ENCODE measurements at regions not wholly inside any gene's neighbourhood (a gene's known extent, or its start where the extent isn't known, plus 50 kb on each side); places are given as distances from the start of the nearest gene placed in this dataset.
"Not testable (repeated sequence)": the region's sequence is repeated elsewhere in the genome, so short reads cannot be mapped to it uniquely, and the experiment has no call there.

DNA sequence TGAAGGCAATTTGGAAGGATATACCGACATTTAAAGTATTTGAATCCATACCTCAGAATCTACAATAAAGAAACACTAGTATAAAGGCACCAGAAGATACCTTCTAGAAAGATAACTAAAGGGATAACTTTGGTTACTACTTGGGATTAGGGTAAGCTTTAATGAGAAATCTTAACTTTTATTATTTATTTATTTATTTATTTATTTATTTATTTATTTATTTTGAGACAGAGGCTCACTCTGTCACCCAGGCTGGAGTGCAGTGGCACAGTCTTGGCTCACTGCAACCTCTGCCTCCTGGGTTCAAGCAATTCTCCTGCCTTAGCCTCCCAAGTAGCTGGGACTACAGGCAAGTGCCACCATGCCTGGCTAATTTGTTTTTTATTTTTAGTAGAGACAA lies 81.6 kb upstream of the KCND2 start:
- H3K36me3 ChIP-seq (ENCODE audit: insufficient read depth, low read length); H3K27ac ChIP-seq (ENCODE audit: low read depth, low read length); H3K27ac Mint-ChIP-seq; H3K27me3 ChIP-seq (ENCODE audit: insufficient read depth, low read length, poor library complexity, severe bottlenecking); H3K9me3 ChIP-seq (ENCODE audit: low read length); H3K36me3 Mint-ChIP-seq; H3K4me3 ChIP-seq (ENCODE audit: low read length); DNase-seq; POLR2A ChIA-PET; H3K4me3 Mint-ChIP-seq; H3K27me3 Mint-ChIP-seq; H3K4me1 Mint-ChIP-seq; H3K4me1 ChIP-seq (ENCODE audit: insufficient read depth, low read length); CTCF ChIA-PET: not testable (repeated sequence)
- peaks cover 8 to 19% (median 16%) of the 10 kb centered on the region in 5 donors for H3K9me3 Mint-ChIP-seq

GRCh38 chr7:120201290-120201689 lies 71.7 kb upstream of the KCND2 start:
- no peak for DNase-seq
- Histone ChIP-seq H3K4me1 (ENCODE audit: insufficient read depth, low read length) (no peaks in the 10 kb centered on the region), H3K36me3 (ENCODE audit: insufficient read depth, low read length) (no peaks in the 10 kb centered on the region), H3K27ac (ENCODE audit: low read depth, low read length) (no peak overlapping the region), H3K27me3 (ENCODE audit: insufficient read depth, low read length, poor library complexity, severe bottlenecking) (no peaks in the 10 kb centered on the region), H3K4me3 (ENCODE audit: low read length) (no peak overlapping the region), H3K9me3 (ENCODE audit: low read length) (no peaks in the 10 kb centered on the region)
- no peaks in the 10 kb centered on the region for H3K36me3 Mint-ChIP-seq
- H3K4me3 Mint-ChIP-seq, result no peak overlapping the region
- ChIA-PET CTCF (no interaction called here), POLR2A (no interaction called here)
- H3K27me3 Mint-ChIP-seq, result no peaks in the 10 kb centered on the region
- H3K27ac Mint-ChIP-seq, result no peak overlapping the region
- H3K4me1 Mint-ChIP-seq, result no peaks in the 10 kb centered on the region
- H3K9me3 Mint-ChIP-seq, result peaks cover 1 to 13% (median 7%) of the 10 kb centered on the region in 5 donors

DNA sequence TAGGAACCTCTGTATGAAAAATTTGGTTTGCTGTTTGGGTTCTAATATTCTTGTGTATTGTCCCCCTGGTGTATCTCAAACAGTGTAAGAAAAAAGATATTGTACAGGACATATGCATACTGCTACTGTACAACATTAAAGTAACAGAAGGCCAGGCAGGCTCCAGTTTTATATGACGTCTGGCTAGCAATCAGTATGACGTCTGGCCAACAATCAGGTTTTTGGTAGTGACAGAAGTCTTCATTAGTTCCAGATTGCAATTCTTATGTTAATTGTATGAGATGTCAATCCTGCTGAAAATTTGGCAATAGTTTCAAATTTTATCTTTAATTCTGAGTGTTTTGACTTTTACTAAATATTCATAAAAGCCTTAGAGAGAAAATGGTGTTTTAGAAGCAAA lies 67.9 kb upstream of the KCND2 start:
- H3K27me3 ChIP-seq (ENCODE audit: insufficient read depth, low read length, poor library complexity, severe bottlenecking), result no peaks in the 10 kb centered on the region
- H3K36me3 Mint-ChIP-seq, result no peaks in the 10 kb centered on the region
- no peak overlapping the region for H3K4me3 Mint-ChIP-seq
- no peak overlapping the region for H3K27ac ChIP-seq (ENCODE audit: low read depth, low read length)
- no peak overlapping the region for H3K4me3 ChIP-seq (ENCODE audit: low read length)
- H3K27ac Mint-ChIP-seq, result no peak overlapping the region
- no peaks in the 10 kb centered on the region for H3K36me3 ChIP-seq (ENCODE audit: insufficient read depth, low read length)
- POLR2A ChIA-PET, result no interaction called here
- CTCF ChIA-PET, result no interaction called here
- no peaks in the 10 kb centered on the region for H3K4me1 ChIP-seq (ENCODE audit: insufficient read depth, low read length)
- DNase-seq, result no peak
- H3K27me3 Mint-ChIP-seq, result peaks cover 0 to 2% of the 10 kb centered on the region in 2 donors
- peaks cover 6 to 24% (median 13%) of the 10 kb centered on the region in 5 donors for H3K9me3 Mint-ChIP-seq
- no peaks in the 10 kb centered on the region for H3K9me3 ChIP-seq (ENCODE audit: low read length)
- no peaks in the 10 kb centered on the region for H3K4me1 Mint-ChIP-seq

DNA sequence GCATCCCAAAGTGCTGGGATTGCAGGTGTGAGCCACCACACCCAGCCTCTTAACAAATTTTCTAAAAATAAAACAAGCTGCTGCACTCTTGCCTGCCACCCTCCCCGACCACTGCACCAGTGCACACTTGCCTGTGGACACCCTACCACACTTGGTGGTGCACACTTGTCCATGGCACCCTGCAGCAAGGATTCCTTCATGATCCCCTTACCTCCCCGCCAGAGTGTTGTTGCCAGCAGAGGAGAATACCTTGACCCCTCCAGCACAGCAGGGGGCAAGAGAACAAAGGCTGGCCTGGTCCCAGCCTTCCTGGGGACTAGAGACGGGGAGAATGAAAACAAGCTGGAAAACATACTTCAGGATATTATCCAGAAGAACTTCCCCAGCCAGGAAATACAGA lies 65.9 kb upstream of the KCND2 start:
- no peaks in the 10 kb centered on the region for H3K36me3 Mint-ChIP-seq
- H3K4me3 Mint-ChIP-seq, result no peak overlapping the region
- Histone ChIP-seq H3K27ac (ENCODE audit: low read depth, low read length) (no peak overlapping the region), H3K36me3 (ENCODE audit: insufficient read depth, low read length) (no peaks in the 10 kb centered on the region), H3K9me3 (ENCODE audit: low read length) (no peaks in the 10 kb centered on the region), H3K4me1 (ENCODE audit: insufficient read depth, low read length) (no peaks in the 10 kb centered on the region), H3K4me3 (ENCODE audit: low read length) (no peak overlapping the region), H3K27me3 (ENCODE audit: insufficient read depth, low read length, poor library complexity, severe bottlenecking) (no peaks in the 10 kb centered on the region)
- no peaks in the 10 kb centered on the region for H3K4me1 Mint-ChIP-seq
- H3K9me3 Mint-ChIP-seq, result peaks cover 6 to 30% (median 8%) of the 10 kb centered on the region in 5 donors
- H3K27me3 Mint-ChIP-seq, result peaks cover 0 to 2% of the 10 kb centered on the region in 2 donors
- DNase-seq, result no peak
- H3K27ac Mint-ChIP-seq, result no peak overlapping the region
- CTCF ChIA-PET, result no interaction called here
- POLR2A ChIA-PET, result no interaction called here

DNA sequence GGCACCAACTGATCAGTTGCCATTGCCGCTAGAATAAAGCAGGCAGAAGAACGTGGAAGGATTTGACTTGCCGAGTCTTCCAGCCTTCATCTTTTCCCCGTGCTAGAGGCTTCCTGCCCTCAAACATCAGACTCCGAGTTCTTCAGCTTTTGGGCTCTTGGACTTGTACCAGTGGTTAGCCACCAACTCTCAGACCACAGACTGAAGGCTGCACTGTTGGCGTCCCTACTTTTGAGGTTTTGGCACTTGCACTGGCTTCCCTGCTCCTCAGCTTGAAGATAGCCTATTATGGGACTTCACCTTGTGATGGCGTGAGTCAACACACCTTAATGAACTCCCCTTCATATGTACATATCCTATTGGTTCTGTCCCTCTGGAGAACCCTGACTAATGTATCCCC lies 57.3 kb upstream of the KCND2 start:
- peaks cover 0 to 2% (median 0%) of the 10 kb centered on the region in 3 donors for H3K36me3 Mint-ChIP-seq
- H3K4me3 Mint-ChIP-seq, result no peak overlapping the region
- H3K4me1 Mint-ChIP-seq, result no peaks in the 10 kb centered on the region
- no peaks in the 10 kb centered on the region for H3K27me3 ChIP-seq (ENCODE audit: insufficient read depth, low read length, poor library complexity, severe bottlenecking)
- no peak overlapping the region for H3K4me3 ChIP-seq (ENCODE audit: low read length)
- DNase-seq, result no peak
- no peaks in the 10 kb centered on the region for H3K27me3 Mint-ChIP-seq
- H3K27ac Mint-ChIP-seq, result no peak overlapping the region
- H3K9me3 ChIP-seq (ENCODE audit: low read length), result no peaks in the 10 kb centered on the region
- H3K4me1 ChIP-seq (ENCODE audit: insufficient read depth, low read length), result no peaks in the 10 kb centered on the region
- peaks cover 3 to 14% (median 5%) of the 10 kb centered on the region in 5 donors for H3K9me3 Mint-ChIP-seq
- POLR2A ChIA-PET, result no interaction called here
- CTCF ChIA-PET, result no interaction called here
- no peaks in the 10 kb centered on the region for H3K36me3 ChIP-seq (ENCODE audit: insufficient read depth, low read length)
- H3K27ac ChIP-seq (ENCODE audit: low read depth, low read length), result no peak overlapping the region

DNA sequence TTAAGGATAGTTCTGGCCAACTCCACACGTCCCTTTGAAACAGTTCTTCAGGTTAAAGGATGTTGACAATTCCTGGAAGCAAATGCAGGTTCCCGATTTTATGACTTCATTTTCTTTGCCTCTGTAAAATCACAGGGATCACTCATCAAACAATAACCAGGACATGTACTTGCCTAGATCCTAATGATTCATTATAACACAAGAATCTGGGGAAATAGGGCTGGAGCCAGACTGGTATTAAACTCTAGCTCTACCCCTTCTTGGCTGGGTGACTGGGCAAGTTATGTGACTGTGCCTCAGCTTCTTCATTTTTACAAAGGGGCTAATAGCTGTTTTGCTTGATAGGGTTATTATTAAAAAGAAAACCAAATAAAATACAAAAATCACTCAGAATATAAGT lies 56.0 kb upstream of the KCND2 start:
- DNase-seq, result no peak
- peaks cover 2 to 12% (median 4%) of the 10 kb centered on the region in 5 donors for H3K9me3 Mint-ChIP-seq
- H3K4me1 Mint-ChIP-seq, result no peaks in the 10 kb centered on the region
- H3K27ac Mint-ChIP-seq, result no peak overlapping the region
- no peaks in the 10 kb centered on the region for H3K9me3 ChIP-seq (ENCODE audit: low read length)
- H3K4me3 ChIP-seq (ENCODE audit: low read length), result no peak overlapping the region
- no peak overlapping the region for H3K27ac ChIP-seq (ENCODE audit: low read depth, low read length)
- H3K27me3 Mint-ChIP-seq, result no peaks in the 10 kb centered on the region
- no peaks in the 10 kb centered on the region for H3K36me3 ChIP-seq (ENCODE audit: insufficient read depth, low read length)
- H3K4me1 ChIP-seq (ENCODE audit: insufficient read depth, low read length), result no peaks in the 10 kb centered on the region
- H3K27me3 ChIP-seq (ENCODE audit: insufficient read depth, low read length, poor library complexity, severe bottlenecking), result no peaks in the 10 kb centered on the region
- H3K4me3 Mint-ChIP-seq, result no peak overlapping the region
- CTCF ChIA-PET, result no interaction called here
- H3K36me3 Mint-ChIP-seq, result peaks cover 0 to 2% (median 0%) of the 10 kb centered on the region in 3 donors
- POLR2A ChIA-PET, result no interaction called here

DNA sequence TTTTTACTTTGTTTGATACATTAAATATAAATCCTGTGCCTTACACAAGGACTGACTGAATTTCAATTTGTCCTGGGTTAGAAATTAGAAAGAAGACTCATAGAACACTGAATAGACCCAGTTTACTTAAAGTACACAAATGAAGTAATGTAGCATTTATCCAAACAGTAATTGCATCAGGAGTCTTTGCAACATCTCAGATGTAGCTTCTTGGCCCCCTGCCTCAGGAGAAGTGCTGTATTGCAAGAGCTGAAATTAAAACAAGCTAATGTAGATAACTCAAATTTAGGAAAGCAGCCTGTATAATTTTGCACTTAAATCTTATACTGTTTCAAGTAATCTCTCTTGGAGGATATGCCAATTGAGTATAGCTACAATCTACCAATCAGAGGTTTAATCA lies 54.3 kb upstream of the KCND2 start:
- no peaks in the 10 kb centered on the region for H3K4me1 Mint-ChIP-seq
- H3K36me3 ChIP-seq (ENCODE audit: insufficient read depth, low read length), result no peaks in the 10 kb centered on the region
- no peak overlapping the region for H3K4me3 Mint-ChIP-seq
- no peak overlapping the region for H3K4me3 ChIP-seq (ENCODE audit: low read length)
- H3K27me3 ChIP-seq (ENCODE audit: insufficient read depth, low read length, poor library complexity, severe bottlenecking), result no peaks in the 10 kb centered on the region
- H3K27ac Mint-ChIP-seq, result no peak overlapping the region
- H3K36me3 Mint-ChIP-seq, result no peaks in the 10 kb centered on the region
- CTCF ChIA-PET, result no interaction called here
- DNase-seq, result no peak
- no peaks in the 10 kb centered on the region for H3K4me1 ChIP-seq (ENCODE audit: insufficient read depth, low read length)
- H3K9me3 ChIP-seq (ENCODE audit: low read length), result no peaks in the 10 kb centered on the region
- POLR2A ChIA-PET, result no interaction called here
- no peaks in the 10 kb centered on the region for H3K27me3 Mint-ChIP-seq
- H3K9me3 Mint-ChIP-seq, result peaks cover 0 to 15% (median 3%) of the 10 kb centered on the region in 5 donors
- H3K27ac ChIP-seq (ENCODE audit: low read depth, low read length), result no peak overlapping the region

DNA sequence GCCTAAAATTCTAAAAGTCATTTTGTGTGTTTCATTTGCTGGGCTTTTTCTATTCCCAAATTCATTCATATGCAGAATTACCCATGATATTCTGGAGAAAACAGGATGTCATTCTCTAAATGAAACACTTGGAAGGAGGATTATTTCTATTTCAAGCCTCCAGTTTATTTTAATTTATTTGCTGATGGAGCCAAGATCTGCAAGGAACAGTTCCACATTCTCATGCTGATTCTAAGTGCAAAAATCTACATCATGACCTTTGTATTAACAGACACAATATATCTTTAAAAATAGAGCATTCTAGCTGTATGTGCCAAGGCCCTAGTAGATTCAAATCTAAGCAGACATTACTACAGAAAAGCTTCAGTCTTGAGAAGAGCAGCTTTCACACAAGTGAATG lies 51.3 kb upstream of the KCND2 start:
- ChIA-PET CTCF (no interaction called here), POLR2A (no interaction called here)
- Histone ChIP-seq H3K27me3 (ENCODE audit: insufficient read depth, low read length, poor library complexity, severe bottlenecking) (no peaks in the 10 kb centered on the region), H3K4me3 (ENCODE audit: low read length) (no peak overlapping the region), H3K4me1 (ENCODE audit: insufficient read depth, low read length) (no peaks in the 10 kb centered on the region), H3K27ac (ENCODE audit: low read depth, low read length) (no peak overlapping the region), H3K9me3 (ENCODE audit: low read length) (no peaks in the 10 kb centered on the region), H3K36me3 (ENCODE audit: insufficient read depth, low read length) (no peaks in the 10 kb centered on the region)
- Mint-ChIP-seq H3K9me3 (peaks cover 0 to 10% (median 3%) of the 10 kb centered on the region in 5 donors), H3K27ac (no peak overlapping the region), H3K4me1 (no peaks in the 10 kb centered on the region), H3K4me3 (no peak overlapping the region), H3K27me3 (no peaks in the 10 kb centered on the region), H3K36me3 (no peaks in the 10 kb centered on the region)
- no peak for DNase-seq

Measured in CD8-positive, alpha-beta memory T cell (primary cell).